HK-2 (cell line): ENCODE measurements at regions not wholly inside any gene's neighbourhood (a gene's known extent, or its start where the extent isn't known, plus 50 kb on each side); places are given as distances from the start of the nearest gene placed in this dataset.
"Not testable (repeated sequence)": the region's sequence is repeated elsewhere in the genome, so short reads cannot be mapped to it uniquely, and the experiment has no call there.

ENCODE experiments used
- DNase-seq: peaks from one replicate; pipeline ENCODE4 v3.0.0-alpha.2; 2018; ENCODE audit not compliant: unreplicated experiment

GRCh38 chr15:67944010-67944641 lies 104.3 kb upstream of the RNU6-1 start:
- DNase-seq: no peak

DNA sequence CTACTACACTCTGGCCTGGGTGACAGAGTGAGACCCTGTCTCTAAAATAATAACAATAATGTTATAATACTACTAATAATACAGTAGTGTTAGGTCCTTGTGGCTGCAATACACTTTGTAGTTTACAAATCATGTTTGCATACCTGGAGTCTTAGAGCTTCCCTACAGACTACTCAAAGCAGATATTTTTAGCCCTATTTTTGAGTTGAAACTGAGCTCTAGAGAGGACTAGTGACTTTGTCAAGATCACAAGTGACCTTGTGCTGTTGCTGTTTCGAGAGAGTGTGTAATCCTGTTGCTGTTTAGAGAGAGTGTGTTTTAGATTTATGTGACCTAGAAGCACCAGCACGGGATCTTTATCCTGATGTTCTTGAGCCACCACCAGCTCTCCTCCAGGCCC lies 105.3 kb upstream of the RNU6-1 start:
- no peak for DNase-seq

DNA sequence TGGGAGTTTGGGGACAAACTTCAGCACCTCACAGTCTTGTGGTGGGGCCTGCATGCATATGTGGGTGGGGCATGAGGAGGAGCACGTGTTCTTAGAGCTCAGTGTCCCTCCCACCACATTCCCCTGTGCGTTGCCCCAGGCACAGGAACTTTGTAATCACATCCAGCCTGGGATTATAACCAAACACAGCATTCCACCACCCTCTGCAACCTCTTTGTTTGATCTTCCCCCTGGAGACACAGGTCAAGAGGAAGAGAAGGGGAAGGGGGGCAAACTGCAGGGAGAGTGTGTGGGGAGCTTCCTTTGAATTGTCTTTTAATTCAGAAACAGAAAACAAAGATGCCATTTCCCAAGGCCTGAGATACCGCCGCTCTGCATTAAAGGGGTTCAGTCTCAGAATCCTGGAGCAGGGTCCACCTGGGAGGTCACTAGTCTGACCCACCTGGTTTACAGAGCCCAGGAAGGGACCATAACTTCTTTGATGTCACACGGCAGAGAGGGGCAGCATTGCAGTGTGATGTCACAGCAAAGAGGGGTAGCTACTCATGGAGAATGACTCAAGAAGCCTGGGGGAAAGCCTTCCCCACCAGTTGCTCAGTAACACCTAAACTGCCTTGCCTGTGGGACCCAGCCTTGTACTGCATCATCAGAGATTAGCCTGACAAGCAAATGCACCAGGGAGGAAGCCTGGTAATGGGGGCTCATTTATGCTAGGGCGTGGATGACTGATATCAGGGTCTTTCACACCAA lies 106.3 kb upstream of the RNU6-1 start:
- no peak for DNase-seq

DNA sequence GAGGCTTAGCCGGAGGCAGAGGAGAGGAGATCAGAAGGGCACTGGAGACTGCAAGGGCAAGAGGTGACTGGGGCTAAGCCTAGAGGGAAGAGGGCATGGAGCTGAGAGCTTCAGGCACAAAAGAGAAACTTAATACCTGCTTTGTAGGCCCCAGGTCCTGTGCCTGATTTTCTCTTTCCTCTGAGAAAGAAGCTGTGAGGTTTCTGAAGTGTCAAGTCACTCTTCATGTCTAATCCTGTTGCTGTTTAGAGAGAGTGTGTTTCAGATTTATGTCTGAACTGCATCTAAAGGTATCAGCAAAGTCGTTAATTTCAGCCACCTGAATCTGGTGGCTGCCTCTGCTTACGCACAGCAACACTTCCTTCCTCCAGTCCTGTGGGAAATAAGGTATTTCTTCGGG lies 106.9 kb upstream of the RNU6-1 start:
- DNase-seq: no peak

- DNase-seq: no peak
These were observed 106.7 kb upstream of the PIAS1 start for GRCh38 chr15:67947254-67948039.

GRCh38 chr15:67948215-67948614 lies 105.9 kb upstream of the PIAS1 start:
- DNase-seq: no peak

- not testable (repeated sequence) for DNase-seq
These were observed 102.9 kb upstream of the PIAS1 start for GRCh38 chr15:67951187-67951586.

DNA sequence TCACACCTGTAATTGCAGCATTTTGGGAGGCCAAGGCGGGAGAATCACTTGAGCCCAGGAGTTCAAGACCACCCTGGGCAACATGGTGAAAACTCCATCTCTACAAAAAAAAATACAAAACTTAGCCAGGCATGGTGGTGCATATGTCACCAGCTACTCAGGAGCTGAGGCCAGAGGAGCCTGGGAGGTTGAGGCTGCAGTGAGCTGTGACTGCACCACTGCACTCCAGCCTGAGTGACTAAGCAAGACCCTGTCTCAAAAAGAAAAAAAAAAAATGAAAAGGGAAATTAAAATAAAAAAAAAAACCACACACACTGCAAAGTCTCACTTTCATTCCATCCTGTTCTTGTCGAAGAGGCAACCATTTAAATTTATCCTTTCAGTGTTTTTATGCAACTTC lies 100.8 kb upstream of the PIAS1 start:
- no peak for DNase-seq

- DNase-seq: no peak
These were observed 98.9 kb upstream of the PIAS1 start for GRCh38 chr15:67955252-67955651.

- DNase-seq: no peak
These were observed 96.5 kb upstream of the PIAS1 start for GRCh38 chr15:67957435-67958132.

DNA sequence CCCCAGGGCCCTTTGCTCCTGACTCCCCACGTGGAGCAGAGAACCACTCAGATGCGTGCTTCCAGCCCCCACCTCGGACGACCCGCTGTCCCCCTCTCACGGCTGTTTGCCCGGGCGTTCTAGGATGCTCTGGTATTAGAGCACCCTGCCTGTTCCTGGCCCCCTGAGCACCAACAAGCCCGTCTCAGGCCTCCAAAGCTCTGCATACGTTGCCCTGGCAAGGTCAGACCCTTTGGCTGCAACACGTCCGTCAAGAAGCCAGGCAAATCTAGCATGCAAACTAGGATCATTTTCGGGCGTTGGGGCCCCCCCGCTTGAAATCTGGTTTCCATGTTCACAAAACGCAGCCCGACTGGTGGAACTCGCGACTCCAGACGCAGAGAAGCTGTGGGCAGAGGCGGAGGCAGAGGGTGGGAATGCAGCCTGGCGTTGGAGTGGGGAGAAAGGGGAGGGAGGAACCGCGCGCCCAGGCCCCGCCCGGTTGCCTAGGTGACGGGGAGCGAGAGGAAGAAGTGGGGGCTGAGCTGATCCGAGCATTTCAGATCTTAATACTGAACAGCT lies 86.2 kb upstream of the PIAS1 start:
- DNase-seq: peak; percentile 5

- no peak for DNase-seq
These were observed 85.6 kb upstream of the PIAS1 start for GRCh38 chr15:67968564-67968963.

DNA sequence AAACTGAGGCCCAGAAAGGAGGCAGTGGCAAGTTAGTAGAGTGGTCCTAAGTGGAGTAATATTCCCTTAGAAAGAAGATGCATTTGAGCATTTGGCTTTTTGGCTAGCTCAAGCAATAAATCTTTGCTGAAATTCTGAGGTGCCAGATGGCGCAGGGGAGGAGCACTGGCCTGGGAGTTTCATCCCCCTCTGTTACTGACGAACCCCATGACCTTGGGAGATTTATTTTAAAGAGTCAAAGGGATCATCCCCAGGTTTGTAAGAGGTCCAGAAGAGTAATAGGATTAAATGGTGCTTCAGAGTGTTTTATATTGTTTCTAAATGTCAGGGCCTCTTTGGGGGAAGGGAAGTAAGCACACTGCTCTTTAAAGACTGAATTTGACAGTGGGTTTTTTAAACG lies 85.1 kb upstream of the PIAS1 start:
- no peak for DNase-seq

- no peak for DNase-seq
These were observed 84.2 kb upstream of the PIAS1 start for GRCh38 chr15:67969892-67970291.

DNA sequence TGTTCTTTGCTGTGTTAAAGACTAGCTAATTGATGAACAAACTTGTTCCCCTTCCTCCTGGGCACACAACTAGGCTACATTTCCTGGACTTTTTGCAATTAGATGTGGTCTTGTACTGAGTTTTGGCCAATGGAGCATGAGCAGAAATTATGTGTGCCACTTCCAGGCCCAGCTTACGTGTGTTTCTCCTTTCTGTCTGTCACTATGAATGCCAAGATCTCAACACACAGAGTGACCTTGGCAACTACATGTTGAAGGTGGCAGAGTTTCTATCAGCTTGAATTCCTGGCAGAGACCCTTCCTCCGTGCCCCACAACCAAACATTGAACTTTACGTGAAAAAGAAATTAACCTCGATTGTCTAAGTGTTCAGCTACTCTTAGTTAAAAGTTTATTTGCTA lies 81.7 kb upstream of the PIAS1 start:
- DNase-seq: no peak

DNA sequence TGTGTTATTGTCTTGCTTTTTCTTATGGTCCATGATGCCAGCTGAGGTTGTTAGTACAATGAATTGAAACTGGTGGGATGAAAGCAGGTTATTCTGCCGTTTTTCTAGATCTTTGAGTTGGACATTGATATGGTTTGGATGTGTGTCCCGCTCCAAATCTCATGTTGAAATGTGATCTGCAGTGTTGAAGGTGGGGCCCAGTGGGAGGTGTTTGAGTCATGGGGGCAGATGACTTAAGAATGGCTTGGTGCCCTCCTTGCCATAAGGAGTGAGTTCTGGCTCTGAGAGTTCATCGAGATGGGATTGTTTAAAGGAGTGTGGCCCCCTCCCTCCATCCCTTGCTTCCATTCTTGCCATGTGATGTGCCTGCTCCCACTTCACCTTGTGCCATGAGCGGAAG lies 80.3 kb upstream of the PIAS1 start:
- DNase-seq: no peak

DNA sequence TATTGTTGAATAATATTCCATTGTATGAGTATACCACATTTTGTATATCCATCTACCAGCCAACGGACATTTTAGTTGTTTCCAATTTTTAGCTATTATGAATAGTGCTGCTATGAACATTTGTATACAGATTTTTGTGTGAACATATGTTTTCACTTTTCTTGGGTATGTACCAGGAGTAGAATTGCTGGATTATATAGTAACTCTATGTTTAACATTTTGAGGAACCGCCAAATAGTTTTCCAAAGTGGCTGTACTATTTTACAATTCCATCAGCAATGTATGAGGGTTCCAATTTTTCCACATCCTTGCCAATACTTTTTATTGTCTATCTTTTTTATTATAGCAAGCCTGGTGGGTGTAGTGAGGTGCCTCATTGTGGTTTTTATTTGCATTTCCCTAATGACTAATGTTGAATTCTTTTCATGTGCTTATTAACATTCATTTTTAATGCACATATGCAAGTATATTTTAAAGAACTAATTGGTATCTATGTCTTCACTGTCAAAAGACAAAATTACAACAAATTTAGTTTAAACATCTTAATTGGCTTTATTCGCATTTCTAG lies 77.5 kb upstream of the PIAS1 start:
- no peak for DNase-seq

DNA sequence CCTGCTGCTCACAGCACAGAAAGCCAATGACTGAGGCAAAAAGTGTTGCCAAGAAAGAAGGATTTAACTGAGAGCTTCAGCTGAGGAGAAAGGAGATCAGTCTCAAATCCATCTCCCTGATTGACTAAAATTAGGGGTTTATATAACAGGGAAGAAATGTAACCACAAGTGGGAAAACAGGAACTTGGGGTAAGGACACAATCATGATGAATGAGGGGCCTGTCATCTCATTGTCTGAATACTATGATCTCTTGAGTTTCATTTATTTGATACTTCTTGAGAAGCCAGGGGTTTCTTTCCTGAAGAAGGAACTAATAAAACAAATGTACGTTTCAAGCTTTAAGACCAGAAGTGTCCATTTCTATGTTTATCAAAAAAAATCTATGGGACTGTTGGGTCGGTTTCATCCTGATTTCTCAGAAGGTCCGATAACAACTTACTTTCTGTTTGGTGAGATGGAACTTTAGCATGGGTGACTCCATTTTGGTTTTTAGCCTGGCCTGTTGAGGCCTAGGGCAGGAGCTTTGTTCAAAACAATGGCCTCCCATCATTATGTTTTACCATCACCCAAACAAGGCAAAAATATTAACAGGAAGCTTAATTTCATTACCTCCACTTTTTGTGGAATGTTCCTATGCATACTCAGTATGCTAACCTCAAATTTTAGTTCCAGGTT lies 76.6 kb upstream of the PIAS1 start:
- no peak for DNase-seq

DNA sequence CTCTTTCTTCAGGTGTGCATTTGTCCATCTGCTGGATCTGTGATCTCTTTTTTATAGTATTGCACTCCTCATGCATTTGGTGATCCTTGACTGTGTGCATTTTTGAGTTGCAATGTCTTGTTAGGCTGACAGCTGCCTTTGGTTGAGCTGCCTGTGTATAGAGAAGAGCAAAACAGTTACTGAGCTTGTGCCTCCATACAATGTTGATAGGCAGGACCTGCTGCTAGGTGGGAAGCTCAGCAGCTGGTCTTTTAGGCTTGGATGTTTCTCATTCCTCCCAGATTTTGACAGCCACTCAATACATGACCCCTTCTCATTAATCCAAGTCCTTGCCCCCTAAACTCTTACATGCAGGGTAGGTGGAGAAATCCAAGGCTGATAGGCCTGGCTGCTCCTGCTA lies 74.8 kb upstream of the PIAS1 start:
- no peak for DNase-seq

- DNase-seq: no peak
These were observed 73.9 kb upstream of the PIAS1 start for GRCh38 chr15:67980171-67980570.
